ENCODE measurements at regions not wholly inside any gene's neighbourhood (a gene's known extent, or its start where the extent isn't known, plus 50 kb on each side); places are given as distances from the start of the nearest gene placed in this dataset.

GRCh38 chr14:86673523-86673969 is 1143.6 kb downstream of the FLRT2 start:
- no peaks in the 10 kb centered on the region for H3K9me3 ChIP-seq (ENCODE audit: control insufficient read depth, insufficient read depth, low read length)
- no peaks in the 10 kb centered on the region for H3K27me3 ChIP-seq (ENCODE audit: control insufficient read depth, insufficient read depth, low read length)
- no peaks in the 10 kb centered on the region for H3K4me1 ChIP-seq (ENCODE audit: control insufficient read depth, insufficient read depth, low read length)
- no peaks in the 10 kb centered on the region for H3K36me3 ChIP-seq (ENCODE audit: control insufficient read depth, insufficient read depth, low read length)
- no peak for TF ChIP-seq CTCF (IDR thresholded peaks at IDR 0.05)
- Mint-ChIP-seq H3K27ac (no peak overlapping the region), H3K9me3 (peaks cover 4 to 5% of the 10 kb centered on the region in 2 donors), H3K4me3 (no peak overlapping the region), H3K27me3 (ENCODE audit: low read depth in 2 of 2) (no peaks in the 10 kb centered on the region), H3K4me1 (no peaks in the 10 kb centered on the region), H3K36me3 (no peaks in the 10 kb centered on the region)
- ATAC-seq (no peak), DNase-seq (no peak)
- H3K4me3 ChIP-seq (ENCODE audit: low read length): no peak overlapping the region
- no peak overlapping the region for H3K27ac ChIP-seq (ENCODE audit: low read length)
- intact Hi-C loops (cut with micrococcal nuclease): no loop called here

- Mint-ChIP-seq H3K36me3 (no peaks in the 10 kb centered on the region), H3K9me3 (peaks cover 5 to 6% of the 10 kb centered on the region in 2 donors), H3K4me1 (no peaks in the 10 kb centered on the region), H3K27ac (no peak overlapping the region), H3K27me3 (ENCODE audit: low read depth in 2 of 2) (no peaks in the 10 kb centered on the region), H3K4me3 (no peak overlapping the region)
- ATAC-seq: no peak
- no peak for TF ChIP-seq CTCF (IDR thresholded peaks at IDR 0.05)
- Histone ChIP-seq H3K27ac (ENCODE audit: low read length) (no peak overlapping the region), H3K4me1 (ENCODE audit: control insufficient read depth, insufficient read depth, low read length) (no peaks in the 10 kb centered on the region), H3K36me3 (ENCODE audit: control insufficient read depth, insufficient read depth, low read length) (no peaks in the 10 kb centered on the region), H3K27me3 (ENCODE audit: control insufficient read depth, insufficient read depth, low read length) (no peaks in the 10 kb centered on the region), H3K9me3 (ENCODE audit: control insufficient read depth, insufficient read depth, low read length) (no peaks in the 10 kb centered on the region), H3K4me3 (ENCODE audit: low read length) (no peak overlapping the region)
- intact Hi-C loops (cut with micrococcal nuclease): no loop called here
- no peak for DNase-seq
- 100% methylated on average over 1 of the region's 2 CpGs for WGBS (ENCODE audit: insufficient coverage)
Observed at GRCh38 chr14:86672080-86672479, 1142.1 kb downstream of the FLRT2 start.

GRCh38 chr14:86665975-86666374 is 1136.0 kb downstream of the FLRT2 start:
- ATAC-seq (no peak), DNase-seq (no peak)
- peaks cover 2 to 4% of the 10 kb centered on the region in 2 donors for H3K9me3 Mint-ChIP-seq
- no peaks in the 10 kb centered on the region for H3K36me3 Mint-ChIP-seq
- H3K27me3 Mint-ChIP-seq (ENCODE audit: low read depth in 2 of 2): no peaks in the 10 kb centered on the region
- H3K27ac ChIP-seq (ENCODE audit: low read length): no peak overlapping the region
- WGBS (ENCODE audit: insufficient coverage): 93% methylated on average over 1 of the region's 1 CpG
- no peaks in the 10 kb centered on the region for H3K27me3 ChIP-seq (ENCODE audit: control insufficient read depth, insufficient read depth, low read length)
- H3K4me1 ChIP-seq (ENCODE audit: control insufficient read depth, insufficient read depth, low read length): no peaks in the 10 kb centered on the region
- intact Hi-C loops (cut with micrococcal nuclease): no loop called here
- no peak overlapping the region for H3K27ac Mint-ChIP-seq
- no peaks in the 10 kb centered on the region for H3K36me3 ChIP-seq (ENCODE audit: control insufficient read depth, insufficient read depth, low read length)
- H3K9me3 ChIP-seq (ENCODE audit: control insufficient read depth, insufficient read depth, low read length): no peaks in the 10 kb centered on the region
- H3K4me3 ChIP-seq (ENCODE audit: low read length): no peak overlapping the region
- no peak overlapping the region for H3K4me3 Mint-ChIP-seq
- no peaks in the 10 kb centered on the region for H3K4me1 Mint-ChIP-seq
- TF ChIP-seq CTCF (IDR thresholded peaks at IDR 0.05): no peak

GRCh38 chr14:86662334-86662733 is 1132.4 kb downstream of the FLRT2 start:
- no peak for TF ChIP-seq CTCF (IDR thresholded peaks at IDR 0.05)
- H3K4me3 Mint-ChIP-seq: no peak overlapping the region
- Histone ChIP-seq H3K27ac (ENCODE audit: low read length) (no peak overlapping the region), H3K4me3 (ENCODE audit: low read length) (no peak overlapping the region), H3K27me3 (ENCODE audit: control insufficient read depth, insufficient read depth, low read length) (no peaks in the 10 kb centered on the region), H3K36me3 (ENCODE audit: control insufficient read depth, insufficient read depth, low read length) (no peaks in the 10 kb centered on the region), H3K9me3 (ENCODE audit: control insufficient read depth, insufficient read depth, low read length) (peaks cover 4% of the 10 kb centered on the region), H3K4me1 (ENCODE audit: control insufficient read depth, insufficient read depth, low read length) (no peaks in the 10 kb centered on the region)
- intact Hi-C loops (cut with micrococcal nuclease): no loop called here
- ATAC-seq (no peak), DNase-seq (no peak)
- H3K9me3 Mint-ChIP-seq: no peaks in the 10 kb centered on the region
- no peak overlapping the region for H3K27ac Mint-ChIP-seq
- no peaks in the 10 kb centered on the region for H3K36me3 Mint-ChIP-seq
- H3K4me1 Mint-ChIP-seq: no peaks in the 10 kb centered on the region
- no peaks in the 10 kb centered on the region for H3K27me3 Mint-ChIP-seq (ENCODE audit: low read depth in 2 of 2)
- WGBS (ENCODE audit: insufficient coverage): no CpG with 5 or more reads among the region's 3 CpGs
